Neural cell (in vitro differentiated cells): ENCODE measurements at regions not wholly inside any gene's neighbourhood (a gene's known extent, or its start where the extent isn't known, plus 50 kb on each side); places are given as distances from the start of the nearest gene placed in this dataset.

Experiments
- CTCF ChIP-seq: fragments of 450-650 bp; IDR thresholded peaks from 2 replicates; pipeline ENCODE4 v1.5.1; 2014; ENCODE audit warnings: antibody characterized with exemption, mild to moderate bottlenecking, moderate library complexity; ENCODE audit not compliant: poor library complexity, severe bottlenecking
- EP300 ChIP-seq: fragments of 450-650 bp; conservative IDR thresholded peaks from 2 replicates; pipeline ENCODE4 v1.6.1; 2014; ENCODE audit warnings: antibody characterized with exemption, mild to moderate bottlenecking, moderate library complexity; ENCODE audit not compliant: poor library complexity, severe bottlenecking
- EZH2 ChIP-seq: fragments of 200-600, 300-800 bp; shearing (Covaris generic), sonication (generic); IDR thresholded peaks from 2 replicates; pipeline ENCODE4 v1.6.1; 2014; ENCODE audit warnings: antibody characterized with exemption, low read length, borderline replicate concordance, mild to moderate bottlenecking; ENCODE audit not compliant: insufficient read depth, poor library complexity, severe bottlenecking
- MXI1 ChIP-seq: fragments of 450-650 bp; conservative IDR thresholded peaks from 2 replicates; pipeline ENCODE4 v1.6.1; 2014; ENCODE audit warnings: antibody characterized with exemption, mild to moderate bottlenecking; ENCODE audit not compliant: poor library complexity, severe bottlenecking
- POLR2AphosphoS5 ChIP-seq: IDR thresholded peaks from 2 replicates; pipeline ENCODE4 v1.6.1; 2012
- RAD21 ChIP-seq: fragments of 450-650 bp; conservative IDR thresholded peaks from 2 replicates; pipeline ENCODE4 v1.6.1; 2014; ENCODE audit warnings: antibody characterized with exemption, mild to moderate bottlenecking, moderate library complexity
- REST ChIP-seq: IDR thresholded peaks from 2 replicates; pipeline ENCODE4 v1.6.1; 2012; ENCODE audit warnings: borderline replicate concordance
- TAF1 ChIP-seq: IDR thresholded peaks from 2 replicates; pipeline ENCODE4 v1.6.1; 2012; ENCODE audit warnings: low read depth

- TF ChIP-seq EP300 (no peak), CTCF (no peak), MXI1 (no peak), POLR2AphosphoS5 (no peak), TAF1 (no peak), EZH2 (no peak), REST (no peak), RAD21 (no peak)
Observed at GRCh38 chr1:94350350-94350924, 67.8 kb upstream of the ABCD3 start.
